HG02610 (cell line): ENCODE measurements at regions not wholly inside any gene's neighbourhood (a gene's known extent, or its start where the extent isn't known, plus 50 kb on each side); places are given as distances from the start of the nearest gene placed in this dataset.

Experiments used
- ATAC-seq: cut with Tn5 transposase; IDR thresholded peaks from one replicate; pipeline ENCODE4 v1.9.1; 2021; ENCODE audit warnings: mild to moderate bottlenecking, moderate library complexity; ENCODE audit not compliant: unreplicated experiment

- ATAC-seq, result peak; percentile 49
Measured at GRCh38 chr5:146254223-146254622, 50.8 kb downstream of the RBM27 start.

- ATAC-seq, result no peak
Measured at GRCh38 chr5:146273109-146273508, 65.5 kb upstream of the POU4F3 start.

GRCh38 chr5:146283344-146283761 lies 55.3 kb upstream of the POU4F3 start:
- ATAC-seq, result no peak

GRCh38 chr5:146284016-146284415 lies 54.6 kb upstream of the POU4F3 start:
- ATAC-seq, result no peak
